ENCODE measurements at regions not wholly inside any gene's neighbourhood (a gene's known extent, or its start where the extent isn't known, plus 50 kb on each side); places are given as distances from the start of the nearest gene placed in this dataset.

DNA sequence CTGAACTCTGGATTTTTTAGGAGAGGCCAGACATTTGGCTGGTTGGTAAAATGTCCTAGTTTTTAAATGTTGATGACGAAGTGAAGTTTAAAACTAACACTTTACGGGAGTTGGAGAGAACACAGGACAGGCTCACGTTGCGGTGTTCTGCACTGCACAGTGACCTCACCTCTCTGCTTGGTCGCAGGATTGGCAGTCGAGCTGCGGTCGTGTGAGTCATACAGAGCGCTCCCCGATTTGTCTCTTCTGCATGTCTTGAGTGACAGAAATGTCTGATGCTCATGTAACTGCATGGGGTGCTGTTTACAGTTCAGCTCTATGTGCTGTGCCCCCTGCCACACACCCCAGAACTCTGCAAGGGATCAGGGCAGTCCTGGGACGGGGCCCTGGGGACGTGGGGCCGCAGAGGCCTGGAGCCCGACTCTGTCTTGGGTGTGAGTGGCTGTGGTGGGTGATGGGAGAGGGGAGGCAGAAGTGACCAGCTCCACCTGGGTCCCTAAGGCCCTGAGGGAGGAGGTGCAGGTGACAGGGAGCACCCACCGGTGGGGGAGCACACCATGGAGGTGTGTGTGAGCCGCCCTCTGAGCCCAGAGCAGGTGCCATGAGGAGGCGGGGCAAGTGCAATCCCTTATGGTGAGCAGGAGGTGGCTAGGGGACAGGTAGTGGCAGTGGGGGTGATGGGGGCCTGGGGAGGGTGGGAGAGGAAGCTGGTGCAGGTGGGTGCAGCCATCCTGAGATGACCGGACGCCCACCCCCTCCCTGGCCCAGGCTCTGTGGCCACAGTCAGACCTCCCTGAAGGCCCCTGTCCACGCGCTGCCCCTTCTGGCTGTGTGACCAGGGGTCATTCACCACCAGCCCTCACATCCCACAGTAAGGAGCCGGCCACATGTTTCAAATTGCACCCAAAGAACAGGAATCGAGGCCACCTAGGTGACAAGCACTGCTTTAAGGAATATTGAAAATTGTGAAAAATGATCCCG, 77.9 kb upstream of the ADRA2C start:
- no peaks in the 10 kb centered on the region for H3K9me2 ChIP-seq (ENCODE audit: insufficient read depth, low read length)
- no peak overlapping the region for H2AFZ ChIP-seq (ENCODE audit: low read depth, low read length)
- no peaks in the 10 kb centered on the region for H3K9me3 ChIP-seq (ENCODE audit: low read length)
- no peaks in the 10 kb centered on the region for H3F3A ChIP-seq (ENCODE audit: insufficient read depth, low read length, poor library complexity, severe bottlenecking)
- no peak overlapping the region for H3K27ac ChIP-seq (ENCODE audit: low read length)
- H3K9ac ChIP-seq (ENCODE audit: low read length): no peak overlapping the region
- H3K4me3 ChIP-seq (ENCODE audit: low read length): no peak overlapping the region
- no peaks in the 10 kb centered on the region for H3K79me2 ChIP-seq (replicated peaks; ENCODE audit: insufficient read depth, low read length)
- no peak overlapping the region for H3K4me2 ChIP-seq (ENCODE audit: low read length)
- no peak for TF ChIP-seq EP300 (conservative IDR thresholded peaks at IDR 0.05; ENCODE audit: poor library complexity, severe bottlenecking)
- no peak for TF ChIP-seq EZH2 (IDR thresholded peaks at IDR 0.05; ENCODE audit: borderline replicate concordance, insufficient read depth, low read length, poor library complexity, severe bottlenecking)
- no peak for TF ChIP-seq POLR2AphosphoS5 (IDR thresholded peaks at IDR 0.05)
- TF ChIP-seq, protein P1, sequence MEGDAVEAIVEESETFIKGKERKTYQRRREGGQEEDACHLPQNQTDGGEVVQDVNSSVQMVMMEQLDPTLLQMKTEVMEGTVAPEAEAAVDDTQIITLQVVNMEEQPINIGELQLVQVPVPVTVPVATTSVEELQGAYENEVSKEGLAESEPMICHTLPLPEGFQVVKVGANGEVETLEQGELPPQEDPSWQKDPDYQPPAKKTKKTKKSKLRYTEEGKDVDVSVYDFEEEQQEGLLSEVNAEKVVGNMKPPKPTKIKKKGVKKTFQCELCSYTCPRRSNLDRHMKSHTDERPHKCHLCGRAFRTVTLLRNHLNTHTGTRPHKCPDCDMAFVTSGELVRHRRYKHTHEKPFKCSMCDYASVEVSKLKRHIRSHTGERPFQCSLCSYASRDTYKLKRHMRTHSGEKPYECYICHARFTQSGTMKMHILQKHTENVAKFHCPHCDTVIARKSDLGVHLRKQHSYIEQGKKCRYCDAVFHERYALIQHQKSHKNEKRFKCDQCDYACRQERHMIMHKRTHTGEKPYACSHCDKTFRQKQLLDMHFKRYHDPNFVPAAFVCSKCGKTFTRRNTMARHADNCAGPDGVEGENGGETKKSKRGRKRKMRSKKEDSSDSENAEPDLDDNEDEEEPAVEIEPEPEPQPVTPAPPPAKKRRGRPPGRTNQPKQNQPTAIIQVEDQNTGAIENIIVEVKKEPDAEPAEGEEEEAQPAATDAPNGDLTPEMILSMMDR (IDR thresholded peaks at IDR 0.05; ENCODE audit: poor library complexity, severe bottlenecking): no peak
- H3K36me3 ChIP-seq (ENCODE audit: insufficient read depth, low read length): no peaks in the 10 kb centered on the region
- no peaks in the 10 kb centered on the region for H3K27me3 ChIP-seq (ENCODE audit: insufficient read depth, low read depth, low read length)
- H4K20me1 ChIP-seq (ENCODE audit: insufficient read depth): no peaks in the 10 kb centered on the region

DNA sequence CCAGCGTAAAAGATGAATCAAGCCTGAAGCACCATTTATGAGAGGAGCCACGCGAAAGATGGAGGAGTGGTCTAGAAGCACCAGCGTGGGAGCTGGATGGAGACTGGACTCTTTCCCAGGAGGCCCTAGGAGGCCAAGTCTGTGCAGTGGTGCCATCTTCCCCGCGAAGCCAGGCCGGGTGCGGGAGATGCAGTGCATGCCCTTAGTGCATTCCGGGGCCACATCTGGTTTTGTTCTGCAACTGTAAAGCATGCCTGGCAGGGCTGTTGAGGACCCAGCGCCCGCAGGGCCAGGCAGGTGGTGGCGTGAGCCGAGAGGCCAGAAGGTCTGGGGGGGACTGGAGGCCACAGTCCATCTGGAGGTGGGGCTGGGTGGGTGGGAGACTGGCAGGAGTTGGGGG, 78.6 kb upstream of the ADRA2C start:
- Histone ChIP-seq H3K4me3 (ENCODE audit: low read length) (no peak overlapping the region), H3F3A (ENCODE audit: insufficient read depth, low read length, poor library complexity, severe bottlenecking) (no peaks in the 10 kb centered on the region), H3K9me2 (ENCODE audit: insufficient read depth, low read length) (no peaks in the 10 kb centered on the region), H4K20me1 (ENCODE audit: insufficient read depth) (no peaks in the 10 kb centered on the region), H3K9ac (ENCODE audit: low read length) (no peak overlapping the region), H3K27ac (ENCODE audit: low read length) (no peak overlapping the region), H3K79me2 (replicated peaks; ENCODE audit: insufficient read depth, low read length) (no peaks in the 10 kb centered on the region), H3K4me2 (ENCODE audit: low read length) (no peak overlapping the region), H3K27me3 (ENCODE audit: insufficient read depth, low read depth, low read length) (no peaks in the 10 kb centered on the region), H3K9me3 (ENCODE audit: low read length) (no peaks in the 10 kb centered on the region), H2AFZ (ENCODE audit: low read depth, low read length) (no peak overlapping the region), H3K36me3 (ENCODE audit: insufficient read depth, low read length) (no peaks in the 10 kb centered on the region)
- TF ChIP-seq EZH2 (IDR thresholded peaks at IDR 0.05; ENCODE audit: borderline replicate concordance, insufficient read depth, low read length, poor library complexity, severe bottlenecking): no peak

DNA sequence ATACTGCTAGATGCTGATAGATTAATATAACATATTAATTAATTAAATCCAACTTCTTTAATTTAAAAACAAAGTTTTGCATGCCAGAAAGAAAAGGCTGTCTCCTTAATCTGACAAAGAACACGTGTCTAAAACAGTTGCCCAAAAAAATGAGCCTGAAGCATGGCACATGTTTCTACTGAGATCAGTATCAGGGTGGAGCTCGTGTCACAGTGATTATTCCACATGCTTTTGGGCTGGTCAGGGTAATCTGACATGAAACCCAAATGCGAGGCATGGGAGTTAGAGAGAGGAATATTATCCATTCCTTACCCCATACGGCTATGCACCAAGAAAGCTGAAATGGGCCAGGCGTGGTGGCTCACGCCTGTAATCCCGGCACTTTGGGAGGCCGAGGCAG, 79.4 kb upstream of the ADRA2C start:
- no peak overlapping the region for H3K27ac ChIP-seq (ENCODE audit: low read length)
- no peaks in the 10 kb centered on the region for H3F3A ChIP-seq (ENCODE audit: insufficient read depth, low read length, poor library complexity, severe bottlenecking)
- TF ChIP-seq, protein P1 (IDR thresholded peaks at IDR 0.05; ENCODE audit: poor library complexity, severe bottlenecking): no peak
- TF ChIP-seq RAD21 (conservative IDR thresholded peaks at IDR 0.05) (no peak), TAF1 (IDR thresholded peaks at IDR 0.05; ENCODE audit: low read depth) (no peak), EP300 (conservative IDR thresholded peaks at IDR 0.05; ENCODE audit: poor library complexity, severe bottlenecking) (no peak), MXI1 (conservative IDR thresholded peaks at IDR 0.05; ENCODE audit: poor library complexity, severe bottlenecking) (no peak), SMC3 (conservative IDR thresholded peaks at IDR 0.05; ENCODE audit: poor library complexity) (no peak), POLR2AphosphoS5 (IDR thresholded peaks at IDR 0.05) (no peak), EZH2 (IDR thresholded peaks at IDR 0.05; ENCODE audit: borderline replicate concordance, insufficient read depth, low read length, poor library complexity, severe bottlenecking) (no peak)
- TF ChIP-seq, protein P2, sequence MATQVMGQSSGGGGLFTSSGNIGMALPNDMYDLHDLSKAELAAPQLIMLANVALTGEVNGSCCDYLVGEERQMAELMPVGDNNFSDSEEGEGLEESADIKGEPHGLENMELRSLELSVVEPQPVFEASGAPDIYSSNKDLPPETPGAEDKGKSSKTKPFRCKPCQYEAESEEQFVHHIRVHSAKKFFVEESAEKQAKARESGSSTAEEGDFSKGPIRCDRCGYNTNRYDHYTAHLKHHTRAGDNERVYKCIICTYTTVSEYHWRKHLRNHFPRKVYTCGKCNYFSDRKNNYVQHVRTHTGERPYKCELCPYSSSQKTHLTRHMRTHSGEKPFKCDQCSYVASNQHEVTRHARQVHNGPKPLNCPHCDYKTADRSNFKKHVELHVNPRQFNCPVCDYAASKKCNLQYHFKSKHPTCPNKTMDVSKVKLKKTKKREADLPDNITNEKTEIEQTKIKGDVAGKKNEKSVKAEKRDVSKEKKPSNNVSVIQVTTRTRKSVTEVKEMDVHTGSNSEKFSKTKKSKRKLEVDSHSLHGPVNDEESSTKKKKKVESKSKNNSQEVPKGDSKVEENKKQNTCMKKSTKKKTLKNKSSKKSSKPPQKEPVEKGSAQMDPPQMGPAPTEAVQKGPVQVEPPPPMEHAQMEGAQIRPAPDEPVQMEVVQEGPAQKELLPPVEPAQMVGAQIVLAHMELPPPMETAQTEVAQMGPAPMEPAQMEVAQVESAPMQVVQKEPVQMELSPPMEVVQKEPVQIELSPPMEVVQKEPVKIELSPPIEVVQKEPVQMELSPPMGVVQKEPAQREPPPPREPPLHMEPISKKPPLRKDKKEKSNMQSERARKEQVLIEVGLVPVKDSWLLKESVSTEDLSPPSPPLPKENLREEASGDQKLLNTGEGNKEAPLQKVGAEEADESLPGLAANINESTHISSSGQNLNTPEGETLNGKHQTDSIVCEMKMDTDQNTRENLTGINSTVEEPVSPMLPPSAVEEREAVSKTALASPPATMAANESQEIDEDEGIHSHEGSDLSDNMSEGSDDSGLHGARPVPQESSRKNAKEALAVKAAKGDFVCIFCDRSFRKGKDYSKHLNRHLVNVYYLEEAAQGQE (IDR thresholded peaks at IDR 0.05; ENCODE audit: borderline replicate concordance): no peak
- H3K9me2 ChIP-seq (ENCODE audit: insufficient read depth, low read length): no peaks in the 10 kb centered on the region
- no peaks in the 10 kb centered on the region for H3K79me2 ChIP-seq (replicated peaks; ENCODE audit: insufficient read depth, low read length)
- no peaks in the 10 kb centered on the region for H3K27me3 ChIP-seq (ENCODE audit: insufficient read depth, low read depth, low read length)
- H3K9ac ChIP-seq (ENCODE audit: low read length): no peak overlapping the region
- no peaks in the 10 kb centered on the region for H3K36me3 ChIP-seq (ENCODE audit: insufficient read depth, low read length)
- H3K9me3 ChIP-seq (ENCODE audit: low read length): no peaks in the 10 kb centered on the region
- no peaks in the 10 kb centered on the region for H4K20me1 ChIP-seq (ENCODE audit: insufficient read depth)
- H2AFZ ChIP-seq (ENCODE audit: low read depth, low read length): no peak overlapping the region
- H3K4me3 ChIP-seq (ENCODE audit: low read length): no peak overlapping the region
- H3K4me2 ChIP-seq (ENCODE audit: low read length): no peak overlapping the region

All from neural cell (in vitro differentiated cells).